HUDEP-2 (cell line): ENCODE measurements at regions not wholly inside any gene's neighbourhood (a gene's known extent, or its start where the extent isn't known, plus 50 kb on each side); places are given as distances from the start of the nearest gene placed in this dataset.
"Not testable (repeated sequence)": the region's sequence is repeated elsewhere in the genome, so short reads cannot be mapped to it uniquely, and the experiment has no call there.

Experiments
- DNase-seq, 76 experiments: peaks; one replicate each; lab custom pipeline; 2025; ENCODE audit not compliant: unreplicated experiment in 76 of 76; lab: John Stamatoyannopoulos, UW

DNA sequence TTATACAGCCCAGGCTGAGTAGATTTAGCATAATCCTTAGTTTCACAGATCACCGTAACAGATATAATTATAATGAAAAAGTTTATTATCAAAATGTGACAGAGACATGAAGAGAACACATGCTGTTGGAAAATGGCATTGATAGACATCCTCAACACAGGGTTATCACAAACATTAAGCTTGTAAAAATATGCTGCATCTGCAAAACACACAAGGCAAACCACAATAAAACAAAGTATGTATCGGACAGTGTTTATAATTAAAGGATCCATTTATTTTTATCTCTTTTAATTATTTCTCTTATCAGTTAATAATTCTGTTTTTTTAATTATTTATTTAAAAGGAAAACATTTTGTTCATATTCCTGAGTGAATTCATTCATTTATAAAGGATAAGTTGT is 829.9 kb upstream of the CDH9 start:
- DNase-seq = no peak

DNA sequence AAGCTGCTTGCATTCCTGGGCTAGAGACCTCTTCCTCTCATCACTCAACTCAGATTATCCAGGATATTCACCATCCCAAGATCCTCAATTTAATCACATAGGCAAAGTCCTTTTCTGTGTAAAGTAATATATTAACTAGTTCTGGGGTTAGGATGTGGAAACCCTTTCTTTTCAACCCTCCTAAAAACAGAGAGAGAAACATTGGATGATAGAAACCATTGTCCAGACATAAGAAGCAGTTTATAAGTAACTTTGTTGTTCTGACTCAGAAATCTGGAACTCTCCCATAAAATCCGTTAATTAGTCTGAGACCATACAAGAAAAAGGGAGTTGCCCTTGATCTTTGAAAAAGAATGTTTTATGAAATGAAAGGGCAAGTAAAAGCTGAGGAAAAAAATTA is 817.1 kb upstream of the CDH9 start:
- no peak for DNase-seq

DNA sequence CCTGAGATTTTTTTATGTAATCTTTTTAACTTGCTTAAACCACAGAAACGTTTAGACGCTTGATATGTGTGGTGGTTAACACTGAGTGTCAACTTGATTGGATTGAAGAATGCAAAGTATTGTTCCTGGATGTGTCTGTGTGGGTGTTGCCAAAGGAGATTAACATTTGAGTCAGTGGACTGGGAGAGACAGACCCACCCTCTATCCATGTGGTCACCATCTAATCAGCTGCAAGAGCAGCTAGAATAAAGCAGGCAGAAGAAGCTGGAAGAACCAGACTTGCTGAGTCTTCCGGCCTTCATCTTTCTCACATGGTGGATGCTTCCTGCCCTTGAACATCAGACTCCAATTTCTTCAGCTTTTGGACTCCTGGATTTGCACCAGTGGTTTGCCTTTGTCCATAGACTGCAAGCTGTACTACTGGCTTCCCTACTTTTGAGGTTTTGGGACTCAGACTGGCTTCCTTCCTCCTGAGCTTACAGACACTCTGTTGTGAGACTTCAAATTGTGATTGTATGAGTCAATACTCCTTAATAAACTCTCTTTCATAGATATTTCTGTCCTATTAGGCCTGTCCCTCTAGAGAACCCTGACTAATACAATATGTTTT is 816.0 kb upstream of the CDH9 start:
- no peak for DNase-seq

DNA sequence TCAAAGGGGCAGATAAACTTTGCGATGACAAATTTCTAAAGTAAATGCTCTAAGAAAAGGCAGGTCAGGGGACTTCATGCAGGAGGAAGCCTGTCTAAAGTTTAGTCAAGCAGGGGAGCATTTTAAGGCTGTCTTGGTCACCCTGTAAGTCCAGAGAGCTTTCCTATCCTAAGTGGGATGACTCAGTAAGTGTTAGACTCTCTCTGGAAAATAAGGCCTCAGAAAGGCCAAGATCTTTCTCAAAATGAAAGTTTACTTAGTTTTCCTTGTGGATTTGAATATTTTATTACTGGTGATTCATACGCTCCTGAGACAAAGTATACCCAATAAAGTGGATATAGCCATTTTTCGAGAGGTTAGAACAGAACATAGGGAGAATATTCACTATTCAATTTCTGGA is 806.9 kb upstream of the CDH9 start:
- DNase-seq = no peak

DNA sequence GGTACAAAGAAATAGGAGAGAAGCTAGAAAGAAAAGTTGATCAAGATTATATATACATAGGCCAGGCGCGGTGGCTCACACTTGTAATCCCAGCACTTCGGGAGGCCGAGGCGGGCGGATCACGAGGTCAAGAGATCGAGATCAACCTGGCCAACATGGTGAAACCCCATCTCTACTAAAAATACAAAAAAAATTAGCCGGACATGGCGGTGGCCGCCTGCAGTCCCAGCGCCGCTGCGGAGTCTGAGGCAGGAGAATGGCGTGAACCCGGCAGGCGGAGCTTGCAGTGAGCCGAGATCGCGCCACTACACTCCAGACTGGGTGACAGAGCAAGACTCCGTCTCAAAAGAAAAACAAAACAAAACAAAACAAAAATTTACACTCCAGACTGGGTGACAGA is 798.3 kb upstream of the CDH9 start:
- not testable (repeated sequence) for DNase-seq

GRCh38 chr5:27832886-27833285 is 794.5 kb upstream of the CDH9 start:
- DNase-seq = no peak

- DNase-seq = no peak
Measured at GRCh38 chr5:27830546-27830945, 792.2 kb upstream of the CDH9 start.

GRCh38 chr5:27821681-27822080 is 783.3 kb upstream of the CDH9 start:
- DNase-seq = no peak

- no peak for DNase-seq
Measured at GRCh38 chr5:27818888-27819287, 780.5 kb upstream of the CDH9 start.

- no peak for DNase-seq
Measured at GRCh38 chr5:27814983-27815382, 776.6 kb upstream of the CDH9 start.

- no peak for DNase-seq
Measured at GRCh38 chr5:27814286-27814685, 775.9 kb upstream of the CDH9 start.

DNA sequence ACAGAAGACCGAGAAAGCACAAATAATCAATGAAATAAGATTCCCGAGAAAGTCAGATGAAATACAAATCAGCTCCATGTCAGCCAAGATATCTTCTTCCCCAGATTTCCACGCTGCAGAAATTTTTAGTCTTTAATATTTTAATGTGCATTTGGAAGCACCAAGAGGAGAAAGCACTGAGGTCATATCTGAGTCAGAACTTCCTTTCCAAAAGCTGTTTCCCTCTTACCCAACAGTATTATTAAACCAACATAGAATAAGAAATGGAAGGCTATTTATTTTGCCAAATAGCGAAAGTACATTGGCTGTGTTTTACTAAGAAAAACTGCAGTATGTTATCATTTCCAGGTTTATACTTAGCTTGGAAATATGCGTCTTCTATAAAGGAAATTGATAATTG is 772.1 kb upstream of the CDH9 start:
- DNase-seq = no peak

- no peak for DNase-seq
Measured at GRCh38 chr5:27797220-27797619, 758.8 kb upstream of the CDH9 start.

DNA sequence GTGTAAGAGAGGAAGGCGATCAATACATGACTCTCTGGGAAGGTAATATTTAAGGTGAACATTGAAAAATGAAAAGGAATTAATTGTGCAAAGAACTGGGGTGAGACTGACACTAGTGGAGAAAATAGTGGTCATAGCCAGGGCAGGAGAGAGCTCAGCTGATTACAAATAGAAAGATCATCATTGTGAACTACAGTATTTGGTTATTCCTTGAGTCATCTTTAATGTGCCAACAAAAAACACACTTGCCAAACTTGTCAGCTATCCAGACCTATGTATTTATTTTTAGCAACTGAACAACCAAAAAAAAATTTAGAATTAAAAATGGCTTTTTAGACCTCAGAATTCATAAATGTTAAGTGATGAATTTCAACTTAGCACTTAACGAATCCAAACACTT is 749.8 kb upstream of the CDH9 start:
- DNase-seq = no peak

DNA sequence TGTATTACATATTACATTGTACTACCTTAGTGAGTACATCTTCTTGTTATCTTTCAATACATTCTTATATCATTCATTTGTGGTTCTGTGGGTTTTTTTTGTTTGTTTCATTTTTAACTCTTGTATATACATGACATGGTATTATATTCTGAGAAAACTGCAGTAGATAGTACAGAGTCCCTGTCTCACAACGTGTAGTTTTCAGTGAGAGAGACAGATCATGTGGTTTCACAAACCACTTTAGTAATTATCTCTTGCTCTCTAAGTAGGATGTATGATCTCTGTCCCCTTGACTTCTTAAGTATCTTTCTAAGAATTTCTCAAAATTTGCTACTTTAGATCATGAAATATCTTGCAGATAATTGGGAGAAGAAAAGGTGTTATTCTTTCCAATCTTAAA is 745.9 kb upstream of the CDH9 start:
- DNase-seq = no peak

DNA sequence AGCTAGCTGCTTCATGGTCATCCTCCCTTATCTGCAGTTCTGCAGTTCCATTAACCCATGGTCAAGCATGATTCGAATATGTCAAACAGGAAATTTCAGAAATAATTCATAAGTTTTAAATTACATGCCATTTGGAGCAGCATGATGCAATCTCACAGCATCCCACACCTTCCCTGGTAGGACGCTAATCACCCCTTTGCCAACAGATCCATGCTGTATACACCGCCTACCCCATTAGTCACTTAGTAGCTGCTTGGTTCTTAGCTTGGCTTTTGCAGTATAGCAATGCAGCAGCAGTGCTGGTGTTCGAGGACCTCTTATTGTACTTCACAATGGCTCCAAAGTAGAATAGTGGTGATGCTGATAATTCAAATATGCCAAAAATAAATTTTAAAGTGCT is 739.7 kb upstream of the CDH9 start:
- no peak for DNase-seq

DNA sequence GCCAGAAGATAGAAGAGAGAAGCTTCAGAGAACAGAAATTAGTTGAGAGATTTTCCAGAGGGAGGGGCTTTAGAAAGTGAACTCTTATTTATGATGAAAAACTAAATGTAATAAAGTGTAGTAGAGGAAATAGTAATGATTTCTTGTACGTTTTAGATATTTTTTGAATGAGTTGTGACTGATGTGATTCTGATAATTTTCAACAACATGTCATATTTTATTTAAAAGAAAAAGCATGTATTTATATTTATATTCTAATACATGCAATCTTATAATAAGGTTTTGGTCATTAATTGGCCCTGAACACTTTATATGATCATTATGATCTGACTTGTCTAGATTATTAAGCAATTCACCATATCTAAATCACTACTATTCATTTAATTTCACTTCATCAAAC is 735.2 kb upstream of the CDH9 start:
- no peak for DNase-seq

DNA sequence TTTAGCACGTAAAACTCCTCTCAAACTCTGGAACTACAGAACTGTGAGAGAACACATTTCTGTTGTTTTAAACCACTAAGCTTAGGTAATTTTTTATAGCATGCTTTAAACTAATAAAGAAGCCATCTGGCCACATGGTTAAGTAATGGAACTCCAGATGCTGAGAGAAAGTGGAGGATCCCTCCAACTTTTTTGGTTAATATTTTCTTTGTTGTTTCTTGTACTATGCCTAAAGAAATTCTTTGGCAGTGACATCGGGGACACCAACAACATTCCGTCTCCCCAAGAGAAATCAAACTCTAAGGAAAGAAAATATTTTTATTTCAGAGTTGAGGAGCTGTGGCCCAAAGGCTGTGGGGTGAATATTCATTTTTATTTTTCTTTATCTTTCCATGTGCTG is 734.8 kb upstream of the CDH9 start:
- no peak for DNase-seq

DNA sequence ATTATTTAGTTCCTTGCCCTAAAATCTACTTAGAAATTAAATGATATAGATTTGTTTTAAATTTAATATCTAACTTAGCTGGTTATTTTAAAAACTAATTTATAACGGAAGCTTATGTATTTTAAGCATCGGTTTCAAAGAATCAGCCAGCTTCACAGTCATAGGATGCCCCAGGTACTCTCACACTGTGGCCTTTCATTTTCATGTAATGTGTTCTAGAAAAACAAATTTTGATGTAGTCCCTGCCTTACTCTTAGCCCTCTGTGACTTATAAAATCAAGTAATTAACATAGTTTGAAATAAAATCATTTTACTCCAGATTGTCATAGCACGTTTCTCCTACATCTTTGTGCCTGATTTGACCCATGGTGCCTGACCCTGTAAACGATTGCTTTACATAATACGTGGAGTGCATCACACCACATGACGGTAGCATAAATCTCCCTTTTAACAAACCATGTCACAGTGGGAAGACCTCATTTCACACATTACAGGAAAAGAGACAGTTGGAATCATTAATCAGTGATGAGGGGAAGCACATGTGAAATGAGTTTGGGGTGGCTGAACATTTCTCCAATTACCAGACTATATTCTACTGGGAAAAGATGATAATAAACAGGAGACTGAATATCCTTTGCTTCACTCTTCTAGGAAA is 731.5 kb upstream of the CDH9 start:
- DNase-seq = no peak

- no peak for DNase-seq
Measured at GRCh38 chr5:27748847-27749246, 710.5 kb upstream of the CDH9 start.

DNA sequence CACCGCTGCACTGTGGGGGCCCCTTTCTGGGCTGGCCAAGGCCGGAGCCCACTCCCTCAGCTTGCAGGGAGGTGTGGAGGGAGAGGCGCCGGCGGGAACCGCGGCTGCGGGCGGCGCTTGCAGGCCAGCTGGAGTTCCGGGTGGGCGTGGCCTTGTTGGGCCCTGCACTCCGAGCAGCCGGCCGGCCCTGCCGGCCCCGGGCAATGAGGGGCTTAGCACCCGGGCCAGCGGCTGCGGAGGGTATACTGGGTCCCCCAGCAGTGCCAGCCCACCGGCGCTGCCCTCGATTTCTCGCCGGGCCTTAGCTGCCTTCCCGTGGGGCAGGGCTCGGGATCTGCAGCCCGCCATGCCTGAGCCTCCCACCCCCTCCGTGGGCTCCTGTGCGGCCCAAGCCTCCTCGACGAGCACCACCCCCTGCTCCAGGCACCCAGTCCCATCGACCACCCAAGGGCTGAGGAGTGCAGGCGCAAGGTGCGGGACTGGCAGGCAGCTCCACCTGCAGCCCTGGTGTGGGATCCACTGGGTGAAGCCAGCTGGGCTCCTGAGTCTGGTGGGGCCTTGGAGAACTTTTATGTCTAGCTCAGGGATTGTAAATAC is 705.1 kb upstream of the CDH9 start:
- DNase-seq = not testable (repeated sequence)

DNA sequence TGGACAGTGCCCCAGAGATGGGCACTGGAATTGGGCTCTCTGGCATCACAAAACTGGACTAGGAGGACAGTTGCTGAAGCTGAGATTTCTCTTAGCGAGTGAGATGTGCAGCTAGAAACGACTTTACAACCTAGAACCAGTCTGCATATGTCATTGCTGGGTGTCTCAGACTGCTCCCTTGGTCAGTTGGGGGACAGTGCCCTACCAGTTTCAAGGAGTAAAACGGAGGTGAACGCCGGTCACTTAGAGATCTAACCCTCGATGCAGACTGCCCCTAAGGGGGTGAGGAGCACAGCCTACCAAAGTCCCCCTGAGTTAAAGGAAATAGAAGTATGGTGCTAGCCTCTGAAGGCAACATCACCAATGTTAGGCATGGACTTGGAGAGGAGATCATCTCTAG is 704.4 kb upstream of the CDH9 start:
- no peak for DNase-seq

- DNase-seq = no peak
Measured at GRCh38 chr5:27734838-27735237, 696.5 kb upstream of the CDH9 start.
